Adrenal gland (tissue), 9 donors: ENCODE measurements at regions not wholly inside any gene's neighbourhood (a gene's known extent, or its start where the extent isn't known, plus 50 kb on each side); places are given as distances from the start of the nearest gene placed in this dataset.

Source experiments
- DNase-seq, 7 donors: peaks; one replicate each; pipeline ENCODE4 v3.0.0-alpha.2; 2019 to 2020
- H3K27ac ChIP-seq, 5 donors: fragments of 200-600 bp; sonication (generic) in 4 of 5; 1 replicate in 3 of 5; 2 replicates in 2 of 5; pipeline versions ENCODE4 v1.5.1 to v1.8.0; 2016 to 2020; ENCODE audit warnings: mild to moderate bottlenecking in 1 of 5
- H3K27me3 ChIP-seq: fragments of 200-600 bp; 2 replicates; pipeline ENCODE4 v1.8.0; 2021
- H3K36me3 ChIP-seq, 2 donors: fragments of 200-600 bp; replicated peaks in 1 of 2; 1 replicate in 1 of 2; 2 replicates in 1 of 2; pipeline versions ENCODE4 v1.5.1 to v1.8.0; 2018 to 2022
- H3K4me1 ChIP-seq, 2 donors: fragments of 200-600 bp; replicated peaks in 1 of 2; 1 replicate in 1 of 2; 2 replicates in 1 of 2; pipeline versions ENCODE4 v1.5.1 to v1.8.0; 2018 to 2021
- H3K4me3 ChIP-seq, 4 donors: fragments of 200-600 bp; sonication (generic) in 3 of 4; one replicate each; pipeline ENCODE4 v1.5.1; 2016 to 2018
- H3K9me3 ChIP-seq, 3 donors: fragments of 200-600 bp; sonication (generic) in 1 of 3; replicated peaks in 1 of 3; 1 replicate in 2 of 3; 2 replicates in 1 of 3; pipeline versions ENCODE4 v1.5.1 to v1.8.0; 2016 to 2021
- CTCF ChIP-seq, 6 experiments: fragments of 450-650 bp in 4 of 6; fragments of 200-600 bp in 2 of 6; sonication (generic) in 1 of 6; IDR thresholded peaks; 1 replicate in 5 of 6; 2 replicates in 1 of 6; pipeline versions ENCODE4 v1.5.1 to v1.8.0; 2016 to 2021; ENCODE audit warnings: antibody characterized with exemption in 6 of 6, mild to moderate bottlenecking in 2 of 6, moderate library complexity in 1 of 6
- POLR2A ChIP-seq, 2 donors: fragments of 450-650 bp; IDR thresholded peaks; one replicate each; pipeline ENCODE4 v1.6.1; 2017; ENCODE audit warnings: antibody characterized with exemption in 2 of 2, mild to moderate bottlenecking in 2 of 2, moderate library complexity in 1 of 2
- WGBS, 4 donors: extraction: QIAGEN DNeasy Blood & Tissue Kit in 2 of 4; methylation state at CpG; one replicate each; pipeline versions ENCODE4 v1.1.5 to v1.1.7; 2013 to 2017; 5-methylcytosine and 5-hydroxymethylcytosine counted together
- intact Hi-C, 2 donors: fragments of 100-400 bp; cut with DNase I; formaldehyde crosslinking; loops; one replicate each; pipeline versions ENCODE4 v1.14.1 to v1.15.0; 2022 to 2023
- donor health status: healthy with polysubstance abuse.
- donor health status: Bipolar disorder and iron deficiency.
- donor health status: DM: yes; HTN: yes; CAD: no.
- donor health status: DM: no; HTN: no; CAD: no.
- donor health status: DM: no; HTN: no; CAD: no.

- H3K27me3 ChIP-seq: no peaks in the 10 kb centered on the region
- H3K36me3 ChIP-seq: no peaks in the 10 kb centered on the region
- no peak for DNase-seq
- intact Hi-C loops: no loop called here
- no peak for TF ChIP-seq CTCF (IDR thresholded peaks at IDR 0.05)
- no peak for TF ChIP-seq POLR2A (IDR thresholded peaks at IDR 0.05)
- H3K4me3 ChIP-seq: no peak overlapping the region
- H3K4me1 ChIP-seq: no peaks in the 10 kb centered on the region
- WGBS, 4 donors: 68 to 87% (median 80%) methylated on average over 3 of the region's 3 CpGs
- no peak overlapping the region for H3K27ac ChIP-seq
- H3K9me3 ChIP-seq: peaks cover 0 to 7% (median 0%) of the 10 kb centered on the region in 3 donors
Measured at GRCh38 chr1:103986792-103987191, 237.1 kb downstream of the AMY1C start.

GRCh38 chr1:103997631-103998030 lies 247.9 kb downstream of the AMY1C start:
- Histone ChIP-seq H3K27me3 (no peaks in the 10 kb centered on the region), H3K4me3 (no peak overlapping the region), H3K4me1 (no peaks in the 10 kb centered on the region), H3K27ac (no peak overlapping the region), H3K36me3 (no peaks in the 10 kb centered on the region), H3K9me3 (peaks cover 0 to 7% (median 0%) of the 10 kb centered on the region in 3 donors)
- TF ChIP-seq CTCF (IDR thresholded peaks at IDR 0.05): no peak
- TF ChIP-seq POLR2A (IDR thresholded peaks at IDR 0.05): no peak
- intact Hi-C loops: no loop called here
- DNase-seq: no peak
- WGBS, 4 donors: 31 to 40% (median 36%) methylated on average over 3 of the region's 3 CpGs

- no peak for DNase-seq
- 60 to 78% (median 75%) methylated on average over 1 of the region's 1 CpG for WGBS, 4 donors
- no peaks in the 10 kb centered on the region for H3K4me1 ChIP-seq
Measured at GRCh38 chr1:104018922-104019674, 269.4 kb downstream of the AMY1C start.

GRCh38 chr1:104019675-104020049 lies 270.0 kb downstream of the AMY1C start:
- H3K27me3 ChIP-seq: no peaks in the 10 kb centered on the region
- no peak for DNase-seq
- TF ChIP-seq POLR2A (IDR thresholded peaks at IDR 0.05): no peak
- no peak for TF ChIP-seq CTCF (IDR thresholded peaks at IDR 0.05)
- H3K4me3 ChIP-seq: no peak overlapping the region
- 60 to 90% (median 74%) methylated on average over 1 of the region's 1 CpG for WGBS, 4 donors
- H3K36me3 ChIP-seq: no peaks in the 10 kb centered on the region
- H3K4me1 ChIP-seq: no peaks in the 10 kb centered on the region
- intact Hi-C loops: no loop called here
- no peaks in the 10 kb centered on the region for H3K9me3 ChIP-seq
- no peak overlapping the region for H3K27ac ChIP-seq

More at GRCh38 chr1:104018922-104019674, 269.4 kb downstream of the AMY1C start:
- H3K4me3 ChIP-seq: no peak overlapping the region
- TF ChIP-seq POLR2A (IDR thresholded peaks at IDR 0.05) (no peak), CTCF (IDR thresholded peaks at IDR 0.05) (no peak)
- H3K27me3 ChIP-seq: no peaks in the 10 kb centered on the region
- H3K27ac ChIP-seq: no peak overlapping the region
- no peaks in the 10 kb centered on the region for H3K36me3 ChIP-seq
- intact Hi-C loops: no loop called here
- H3K9me3 ChIP-seq: no peaks in the 10 kb centered on the region
